IMR-90 (cell line): ENCODE measurements at regions not wholly inside any gene's neighbourhood (a gene's known extent, or its start where the extent isn't known, plus 50 kb on each side); places are given as distances from the start of the nearest gene placed in this dataset.

Experiments
- ATAC-seq: fragments of 200-7000 bp; cut with Tn5 transposase; 2 replicates; pipeline ENCODE4 v1.9.1; 2020; ENCODE audit warnings: low read depth, mild to moderate bottlenecking, moderate library complexity
- BruUV-seq: library from RNA; stranded (reverse); fragments of 400-500 nt; replicated peaks from 2 replicates; lab custom pipeline; 2021; lab: Mats Ljungman, UMichigan
- CTCF ChIA-PET: fragments of 300-600 bp; formaldehyde crosslinking; extraction: SDS; loops from one replicate; lab custom pipeline; 2021; ENCODE audit warnings: antibody characterized with exemption; lab: Yijun Ruan, JAX
- POLR2A ChIA-PET: fragments of 300-600 bp; sonication (Branson Sonifier 250); formaldehyde crosslinking; loops from one replicate; lab custom pipeline; 2022; ENCODE audit warnings: antibody characterized with exemption; ENCODE audit not compliant: unreplicated experiment; lab: Charles Lee
- DNase-seq: peaks from one replicate; pipeline ENCODE4 v3.0.0; 2013
- H2AFZ ChIP-seq: replicated peaks from 2 replicates; pipeline ENCODE3; 2013; ENCODE audit warnings: low read length, mild to moderate bottlenecking; ENCODE audit not compliant: poor library complexity
- H2AK5ac ChIP-seq: 2 replicates; pipeline ENCODE4 v1.6.1; 2013; ENCODE audit warnings: low read depth, low read length, inconsistent platforms
- H2AK9ac ChIP-seq: replicated peaks from 2 replicates; pipeline ENCODE3; 2013; ENCODE audit warnings: mild to moderate bottlenecking, low read depth, low read length, moderate library complexity; ENCODE audit not compliant: poor library complexity
- H2BK120ac ChIP-seq: 2 replicates; pipeline ENCODE4 v1.6.1; 2013; ENCODE audit warnings: low read depth, low read length, inconsistent platforms
- H2BK15ac ChIP-seq: 3 replicates; pipeline ENCODE4 v1.6.1; 2013; ENCODE audit warnings: low read depth, low read length, inconsistent platforms
- H2BK20ac ChIP-seq: 2 replicates; pipeline ENCODE4 v1.6.1; 2013; ENCODE audit warnings: low read depth, mild to moderate bottlenecking, inconsistent platforms, low read length, moderate library complexity
- H2BK5ac ChIP-seq: 2 replicates; pipeline ENCODE4 v1.6.1; 2013; ENCODE audit warnings: mild to moderate bottlenecking, low read depth, low read length, inconsistent platforms; ENCODE audit not compliant: poor library complexity, severe bottlenecking
- H3K14ac ChIP-seq: replicated peaks from 2 replicates; pipeline ENCODE4 v1.6.1; 2013; ENCODE audit warnings: low read depth, low read length, inconsistent platforms
- H3K18ac ChIP-seq: 2 replicates; pipeline ENCODE4 v1.6.1; 2013; ENCODE audit warnings: low read depth, low read length, control low read depth
- H3K23ac ChIP-seq: 2 replicates; pipeline ENCODE4 v1.6.1; 2013; ENCODE audit warnings: low read depth, low read length, inconsistent platforms
- H3K27ac ChIP-seq: 2 replicates; pipeline ENCODE4 v1.5.1; 2013; ENCODE audit warnings: mild to moderate bottlenecking, control low read depth, low read length; ENCODE audit not compliant: insufficient read depth
- H3K27me3 ChIP-seq: 2 replicates; pipeline ENCODE4 v1.6.1; 2013; ENCODE audit warnings: low read length; ENCODE audit not compliant: control insufficient read depth, insufficient read depth
- H3K36me3 ChIP-seq: 2 replicates; pipeline ENCODE4 v1.6.1; 2013; ENCODE audit warnings: low read length, mixed read lengths; ENCODE audit not compliant: control insufficient read depth, insufficient read depth
- H3K4ac ChIP-seq: 2 replicates; pipeline ENCODE4 v1.6.1; 2013; ENCODE audit warnings: low read depth, low read length, inconsistent platforms
- H3K4me1 ChIP-seq: 2 replicates; pipeline ENCODE4 v1.6.1; 2013; ENCODE audit warnings: low read length, mixed read lengths; ENCODE audit not compliant: control insufficient read depth, insufficient read depth
- H3K4me2 ChIP-seq: 2 replicates; pipeline ENCODE4 v1.6.1; 2013; ENCODE audit warnings: low read depth, mild to moderate bottlenecking, control low read depth, low read length, moderate library complexity
- H3K4me3 ChIP-seq: 2 replicates; pipeline ENCODE4 v1.5.1; 2013; ENCODE audit warnings: low read depth, mild to moderate bottlenecking, control low read depth, low read length, moderate library complexity; ENCODE audit not compliant: insufficient read depth
- H3K56ac ChIP-seq: 2 replicates; pipeline ENCODE4 v1.6.1; 2013; ENCODE audit warnings: low read length, inconsistent platforms; ENCODE audit not compliant: insufficient read depth; ENCODE audit errors: extremely low read depth
- H3K79me1 ChIP-seq, 2 experiments: 2 replicates each; pipeline ENCODE4 v1.6.1; 2013; ENCODE audit warnings: low read length in 2 of 2, inconsistent platforms in 1 of 2, low read depth in 1 of 2
- H3K9ac ChIP-seq: 2 replicates; pipeline ENCODE4 v1.6.1; 2013; ENCODE audit warnings: low read depth, low read length, control low read depth
- H3K9me1 ChIP-seq: 2 replicates; pipeline ENCODE4 v1.6.1; 2013; ENCODE audit warnings: low read length, inconsistent platforms; ENCODE audit not compliant: insufficient read depth
- H3K9me3 ChIP-seq: 2 replicates; pipeline ENCODE4 v1.6.1; 2013; ENCODE audit warnings: low read length; ENCODE audit not compliant: control insufficient read depth, insufficient read depth
- H4K20me1 ChIP-seq: 2 replicates; pipeline ENCODE4 v1.6.1; 2013; ENCODE audit warnings: low read length, inconsistent platforms; ENCODE audit not compliant: insufficient read depth
- H4K5ac ChIP-seq: 2 replicates; pipeline ENCODE4 v1.6.1; 2013; ENCODE audit warnings: mild to moderate bottlenecking, low read depth, low read length, control low read depth
- H4K8ac ChIP-seq, 2 experiments: 2 replicates each; pipeline ENCODE4 v1.6.1; 2013; ENCODE audit warnings: low read depth in 2 of 2, low read length in 2 of 2, control low read depth in 1 of 2, inconsistent platforms in 1 of 2
- H4K91ac ChIP-seq: 2 replicates; pipeline ENCODE4 v1.6.1; 2013; ENCODE audit warnings: low read depth, low read length, inconsistent platforms; ENCODE audit not compliant: insufficient read depth
- BHLHE40 ChIP-seq: fragments of 150-350 bp; IDR thresholded peaks from 2 replicates; pipeline ENCODE4 v1.6.1; 2016; ENCODE audit warnings: mild to moderate bottlenecking, low read depth, low read length
- CEBPB ChIP-seq: IDR thresholded peaks from 2 replicates; pipeline ENCODE4 v1.6.1; 2012; ENCODE audit warnings: low read depth, low read length, improper control_type of control experiment
- CHD1 ChIP-seq: IDR thresholded peaks from 2 replicates; pipeline ENCODE4 v1.6.1; 2012; ENCODE audit warnings: low read depth, low read length, improper control_type of control experiment
- CTCF ChIP-seq: conservative IDR thresholded peaks from 2 replicates; pipeline ENCODE4 v1.5.1; 2012; ENCODE audit warnings: mild to moderate bottlenecking, low read depth, low read length, improper control_type of control experiment
- FOS ChIP-seq: fragments of 150-350 bp; IDR thresholded peaks from 2 replicates; pipeline ENCODE4 v1.6.1; 2016; ENCODE audit warnings: low read depth, low read length
- MAFK ChIP-seq: IDR thresholded peaks from 2 replicates; pipeline ENCODE4 v1.6.1; 2012; ENCODE audit warnings: low read depth, low read length, improper control_type of control experiment
- MAZ ChIP-seq: IDR thresholded peaks from 2 replicates; pipeline ENCODE4 v1.6.1; 2012; ENCODE audit warnings: low read depth, mild to moderate bottlenecking, low read length, improper control_type of control experiment, moderate library complexity, borderline replicate concordance
- MXI1 ChIP-seq: IDR thresholded peaks from 2 replicates; pipeline ENCODE4 v1.6.1; 2012; ENCODE audit warnings: low read depth, mild to moderate bottlenecking, low read length, moderate library complexity, borderline replicate concordance
- NFE2L2 ChIP-seq: fragments of 150-350 bp; IDR thresholded peaks from 2 replicates; pipeline ENCODE4 v1.6.1; 2016; ENCODE audit warnings: low read depth, mild to moderate bottlenecking, low read length
- POLR2A ChIP-seq: IDR thresholded peaks from 2 replicates; pipeline ENCODE4 v1.6.1; 2012; ENCODE audit warnings: mild to moderate bottlenecking, low read depth, low read length
- RAD21 ChIP-seq: IDR thresholded peaks from 2 replicates; pipeline ENCODE4 v1.6.1; 2012; ENCODE audit warnings: low read length, improper control_type of control experiment
- RCOR1 ChIP-seq: IDR thresholded peaks from 2 replicates; pipeline ENCODE4 v1.6.1; 2012; ENCODE audit warnings: mild to moderate bottlenecking, low read length, improper control_type of control experiment; ENCODE audit not compliant: insufficient replicate concordance
- RFX5 ChIP-seq: IDR thresholded peaks from 2 replicates; pipeline ENCODE4 v1.8.0; 2012; ENCODE audit warnings: low read depth, mild to moderate bottlenecking, low read length, moderate library complexity
- SMC3 ChIP-seq: fragments of 150-350 bp; IDR thresholded peaks from 2 replicates; pipeline ENCODE4 v1.6.1; 2016; ENCODE audit warnings: low read depth, mild to moderate bottlenecking, antibody characterized with exemption, low read length, moderate library complexity
- USF2 ChIP-seq: fragments of 150-350 bp; IDR thresholded peaks from 2 replicates; pipeline ENCODE4 v1.6.1; 2017; ENCODE audit warnings: mild to moderate bottlenecking, antibody characterized with exemption, low read length, low read depth
- WGBS, 2 experiments: methylation state at CpG; one replicate each; pipeline versions ENCODE4 v1.1.5 to v1.1.7; 2013; ENCODE audit warnings: missing lambda C conversion rate in 2 of 2; ENCODE audit not compliant: insufficient read length in 1 of 2; ENCODE audit errors: extremely low coverage in 2 of 2; 5-methylcytosine and 5-hydroxymethylcytosine counted together
- dilution Hi-C: fragments of 300-500 bp; cut with HindIII; formaldehyde crosslinking; loops from one replicate; pipeline ENCODE4 v1.14.3; 2018; ENCODE audit warnings: low sequenced_read_pairs; ENCODE audit not compliant: unreplicated experiment
- in situ Hi-C: fragments of 300-500 bp; cut with MboI; formaldehyde crosslinking; loops from 3 replicates; pipeline ENCODE4 v1.14.3; 2019; ENCODE audit warnings: low sequenced_read_pairs, inconsistent platforms, mixed read lengths
- intact Hi-C: fragments of 100-400 bp; cut with micrococcal nuclease; formaldehyde crosslinking; loops from 2 replicates; pipeline ENCODE4 v1.10.0; 2022
- TF ChIP-seq, protein P1 (sequence below): fragments of 150-350 bp; IDR thresholded peaks from 2 replicates; pipeline ENCODE4 v1.6.1; 2016; ENCODE audit warnings: low read depth, mild to moderate bottlenecking, low read length, moderate library complexity, borderline replicate concordance

- Histone ChIP-seq H4K20me1 (no peaks in the 10 kb centered on the region), H3K4me3 (no peak overlapping the region), H2BK120ac (no peak overlapping the region), H3K9me3 (no peaks in the 10 kb centered on the region), H3K9me1 (no peaks in the 10 kb centered on the region), H3K23ac (no peak overlapping the region), H3K4me2 (no peak overlapping the region), H2AK5ac (no peak overlapping the region), H2AFZ (no peak overlapping the region), H2BK20ac (no peak overlapping the region), H3K36me3 (no peaks in the 10 kb centered on the region), H3K27ac (no peak overlapping the region), H3K79me1 (no peaks in the 10 kb centered on the region), H2AK9ac (no peak overlapping the region), H3K18ac (no peak overlapping the region), H3K9ac (no peak overlapping the region), H4K91ac (no peak overlapping the region), H2BK15ac (no peak overlapping the region), H3K56ac (no peak overlapping the region), H2BK5ac (no peak overlapping the region), H3K14ac (no peak overlapping the region), H3K4ac (no peak overlapping the region), H4K5ac (no peak overlapping the region), H3K4me1 (no peaks in the 10 kb centered on the region; the same call in 1 of the 2 replicates), H4K8ac (no peak overlapping the region), H3K27me3 (peaks cover 61% of the 10 kb centered on the region)
- ATAC-seq (no peak), DNase-seq (no peak)
- ChIA-PET POLR2A (no interaction called here), CTCF (no interaction called here)
- WGBS, 2 experiments = 82% methylated on average over 3 of the region's 19 CpGs; no CpG with 5 or more reads in 1 of the 2 experiments
- dilution Hi-C loops (no loop called here), in situ Hi-C loops (loop anchor here (25.0 kb wide), 1 partner anchor 378 kb away; no protein-coding TSS in a partner anchor), intact Hi-C loops (no loop called here)
- no TSS peak for BruUV-seq
- TF ChIP-seq RAD21 = no peak
- TF ChIP-seq USF2 = no peak
- TF ChIP-seq CEBPB = no peak
- TF ChIP-seq FOS = no peak
- TF ChIP-seq NFE2L2 = no peak
- TF ChIP-seq, protein P1, sequence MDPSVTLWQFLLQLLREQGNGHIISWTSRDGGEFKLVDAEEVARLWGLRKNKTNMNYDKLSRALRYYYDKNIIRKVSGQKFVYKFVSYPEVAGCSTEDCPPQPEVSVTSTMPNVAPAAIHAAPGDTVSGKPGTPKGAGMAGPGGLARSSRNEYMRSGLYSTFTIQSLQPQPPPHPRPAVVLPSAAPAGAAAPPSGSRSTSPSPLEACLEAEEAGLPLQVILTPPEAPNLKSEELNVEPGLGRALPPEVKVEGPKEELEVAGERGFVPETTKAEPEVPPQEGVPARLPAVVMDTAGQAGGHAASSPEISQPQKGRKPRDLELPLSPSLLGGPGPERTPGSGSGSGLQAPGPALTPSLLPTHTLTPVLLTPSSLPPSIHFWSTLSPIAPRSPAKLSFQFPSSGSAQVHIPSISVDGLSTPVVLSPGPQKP = no peak
- no peak for TF ChIP-seq CHD1
- TF ChIP-seq RFX5 = no peak
- TF ChIP-seq SMC3 = no peak
- TF ChIP-seq MXI1 = no peak
- TF ChIP-seq MAZ = no peak
- TF ChIP-seq RCOR1 = no peak
- TF ChIP-seq CTCF = no peak
- no peak for TF ChIP-seq POLR2A
- no peak for TF ChIP-seq MAFK
- no peak for TF ChIP-seq BHLHE40
These were observed 74.0 kb upstream of the EN2 start for GRCh38 chr7:155383756-155384491.
